ENCODE measurements at regions not wholly inside any gene's neighbourhood (a gene's known extent, or its start where the extent isn't known, plus 50 kb on each side); places are given as distances from the start of the nearest gene placed in this dataset.

GRCh38 chr1:162942916-162943559, 82.1 kb upstream of the CCDC190 start:
- no peak for TF ChIP-seq CTCF (IDR thresholded peaks at IDR 0.05)
- no peak for TF ChIP-seq POLR2A (IDR thresholded peaks at IDR 0.05)
